ENCODE measurements at regions not wholly inside any gene's neighbourhood (a gene's known extent, or its start where the extent isn't known, plus 50 kb on each side); places are given as distances from the start of the nearest gene placed in this dataset.

DNA sequence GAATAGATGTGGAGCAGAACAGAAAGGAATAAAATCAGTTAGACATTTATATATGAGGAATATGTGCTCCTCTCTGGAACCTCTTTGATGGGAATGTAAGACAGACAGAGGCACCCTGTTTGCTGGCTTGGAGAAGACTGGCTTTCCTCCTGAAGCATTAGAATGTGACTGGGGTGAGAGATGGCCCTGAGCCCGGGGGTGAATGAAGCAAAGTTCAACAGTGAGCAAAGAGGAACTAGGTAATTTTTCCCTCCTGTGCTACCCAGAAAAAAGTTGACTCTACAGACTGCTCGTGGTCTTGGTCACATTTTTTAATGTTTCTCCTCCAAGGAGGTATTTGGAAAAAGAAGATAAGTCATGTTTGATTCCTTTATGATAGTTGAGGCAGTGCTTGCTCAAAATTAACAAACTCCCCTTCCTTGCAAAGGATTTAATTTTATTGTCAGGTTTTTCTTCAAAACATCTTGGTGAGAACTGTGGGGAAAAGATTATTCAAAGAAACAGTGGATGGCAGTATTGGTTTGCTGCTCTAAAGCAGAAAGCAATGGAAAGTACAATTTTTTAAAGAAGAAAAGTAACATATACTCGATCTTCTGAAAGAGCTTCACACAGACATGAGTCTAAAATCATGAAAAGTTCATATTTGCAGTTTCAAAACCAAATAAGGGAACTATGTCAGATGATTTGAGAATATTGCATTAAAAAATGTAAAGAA, 370.4 kb upstream of the CDIN1 start:
- no peak for DNase-seq

DNA sequence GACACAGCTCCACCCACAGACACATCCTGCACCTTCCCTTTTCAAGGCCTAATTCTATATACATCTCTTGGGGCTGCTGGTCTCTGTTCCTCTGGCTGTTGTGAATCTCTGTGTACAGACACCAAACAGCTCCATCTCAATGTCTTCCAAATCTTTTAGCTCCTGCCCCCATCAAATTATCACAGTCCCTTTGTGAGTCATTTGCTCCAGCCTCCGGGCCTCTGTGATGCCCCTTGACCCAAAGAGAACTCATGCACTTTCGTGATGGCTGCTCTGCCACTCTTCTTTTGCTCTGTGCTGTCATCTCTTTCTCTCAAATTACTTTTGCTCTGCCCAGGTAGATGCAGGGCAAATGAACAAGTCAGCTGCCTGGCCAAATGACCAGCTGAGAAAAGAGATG, 369.0 kb upstream of the CDIN1 start:
- DNase-seq, result no peak

DNA sequence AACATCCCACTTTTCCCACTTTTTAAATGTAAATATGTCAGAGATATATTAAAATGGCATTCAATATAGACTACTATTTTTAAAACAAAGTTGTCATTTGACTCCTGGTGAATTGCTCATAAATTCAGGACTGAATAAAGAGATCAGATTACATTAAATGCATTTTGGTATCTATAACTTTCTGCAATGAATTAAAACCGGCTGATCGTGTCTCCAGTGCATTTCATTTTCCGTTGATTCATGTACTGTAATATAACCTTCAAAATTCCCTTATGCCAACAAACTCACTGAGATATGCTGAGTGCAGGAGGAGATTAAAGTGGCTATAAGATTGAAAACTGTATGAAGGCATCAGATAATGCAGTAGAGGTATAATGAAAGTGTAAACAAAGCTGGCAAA, 361.1 kb upstream of the CDIN1 start:
- DNase-seq, result no peak

DNA sequence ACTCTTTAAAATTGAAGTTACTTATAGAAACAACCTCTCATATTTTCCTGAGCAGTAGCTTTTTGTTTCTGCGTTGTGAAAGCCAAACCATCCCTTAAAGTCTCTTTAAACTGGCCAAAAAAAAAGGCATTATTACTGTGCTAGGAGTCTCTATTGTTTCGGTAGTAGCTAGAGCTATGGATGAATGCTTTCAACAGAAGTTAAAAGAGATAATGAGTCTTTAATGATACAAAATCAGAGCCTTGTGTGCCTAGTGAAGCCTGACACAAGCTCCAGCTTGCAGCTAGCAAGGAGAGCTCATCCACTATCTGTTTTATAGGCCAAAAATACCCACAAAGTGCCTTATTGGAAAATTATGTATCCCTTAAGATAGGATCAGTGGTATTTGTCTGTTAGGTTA, 360.4 kb upstream of the CDIN1 start:
- no peak for DNase-seq

DNA sequence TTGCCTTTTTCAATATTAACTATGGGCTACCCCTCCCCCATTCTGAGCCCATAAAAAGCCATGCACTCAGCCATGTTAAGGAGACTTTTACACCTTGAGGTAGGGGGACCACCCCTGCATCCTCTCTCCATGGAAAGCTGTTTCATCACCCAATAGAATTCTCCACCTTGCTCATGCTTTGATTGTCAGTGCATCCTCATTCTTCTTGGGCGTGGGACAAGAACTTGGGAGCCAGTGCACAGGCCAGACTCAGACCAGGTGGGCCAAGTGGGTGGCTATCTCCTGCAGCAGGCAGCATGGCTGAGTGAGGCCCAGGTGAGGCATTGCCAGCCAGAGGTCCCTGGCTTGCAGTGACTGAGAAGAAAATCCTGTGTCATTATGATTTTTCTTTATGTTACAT, 357.4 kb upstream of the CDIN1 start:
- no peak for DNase-seq

DNA sequence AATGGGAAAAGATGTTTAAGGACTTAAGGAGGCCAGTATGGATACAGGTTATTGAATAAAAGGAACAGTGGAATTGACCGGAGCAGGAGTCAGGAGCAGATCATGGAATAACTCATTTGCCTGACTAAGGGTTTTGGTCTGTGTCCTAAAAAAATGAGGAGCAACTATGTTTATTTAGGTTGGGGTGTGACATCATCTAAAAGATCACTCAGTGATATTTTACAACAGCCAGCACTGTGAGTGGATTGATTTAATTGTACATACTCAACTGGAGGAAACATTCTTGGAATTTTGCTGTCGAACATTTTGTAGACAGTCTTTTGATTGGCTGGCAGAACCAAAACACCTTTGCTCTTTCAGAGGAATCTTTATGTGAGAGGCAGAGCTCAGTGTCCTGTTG, 348.6 kb upstream of the CDIN1 start:
- no peak for DNase-seq

DNA sequence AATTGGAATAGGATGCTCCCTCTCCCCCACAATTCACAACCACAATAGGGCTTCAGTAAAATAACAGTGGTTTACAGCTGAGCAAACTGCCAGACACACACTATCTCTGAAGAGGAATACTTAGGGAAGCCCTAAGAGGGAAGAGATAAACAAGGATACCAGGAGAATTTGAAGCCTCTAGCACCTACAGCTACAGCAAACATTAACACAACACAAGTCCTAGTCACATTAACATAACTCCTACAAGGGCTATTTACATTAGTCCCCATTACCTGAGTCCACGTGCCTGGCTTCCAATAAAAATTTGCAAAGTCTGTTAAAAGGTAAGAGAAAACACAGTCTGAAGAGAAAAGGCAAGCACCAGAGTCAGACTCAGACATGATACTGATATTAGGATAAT, 346.9 kb upstream of the CDIN1 start:
- DNase-seq, result no peak

DNA sequence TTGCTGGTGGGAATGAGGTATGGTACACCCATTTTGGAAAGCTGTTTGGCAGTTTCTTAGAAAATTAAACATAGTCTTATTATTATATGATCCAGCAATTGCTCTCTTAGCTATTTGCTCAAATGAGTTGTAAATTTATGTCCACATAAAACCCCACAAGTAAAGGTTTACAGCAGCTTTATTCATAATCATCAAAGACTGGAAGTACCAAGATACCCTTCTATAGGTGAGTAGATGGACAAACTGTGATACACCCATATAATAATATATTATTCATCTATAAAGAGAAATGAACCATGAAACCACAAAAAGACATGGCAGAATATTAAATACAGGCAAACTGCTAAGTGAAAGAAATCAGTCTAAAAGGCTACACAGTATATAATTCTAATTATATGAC, 344.7 kb upstream of the CDIN1 start:
- DNase-seq, result no peak

DNA sequence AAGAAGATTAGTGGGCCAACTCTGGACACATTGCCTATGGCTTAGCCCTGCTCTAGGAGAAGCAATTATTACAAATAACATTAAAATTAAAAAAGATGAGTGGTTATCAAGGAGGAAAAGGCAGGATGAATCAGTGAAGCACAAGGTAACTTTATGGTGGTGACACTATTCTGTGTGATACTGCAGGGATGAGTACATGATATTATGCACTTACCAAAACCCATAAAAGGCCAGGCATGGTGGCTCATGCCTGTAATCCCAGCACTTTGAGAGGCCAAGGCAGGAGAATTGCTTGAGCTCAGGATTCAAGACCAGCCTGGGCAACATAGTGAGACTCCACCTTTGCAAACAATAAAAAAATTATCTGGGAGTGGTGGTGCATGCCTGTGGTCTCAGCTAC, 344.3 kb upstream of the CDIN1 start:
- no peak for DNase-seq

DNA sequence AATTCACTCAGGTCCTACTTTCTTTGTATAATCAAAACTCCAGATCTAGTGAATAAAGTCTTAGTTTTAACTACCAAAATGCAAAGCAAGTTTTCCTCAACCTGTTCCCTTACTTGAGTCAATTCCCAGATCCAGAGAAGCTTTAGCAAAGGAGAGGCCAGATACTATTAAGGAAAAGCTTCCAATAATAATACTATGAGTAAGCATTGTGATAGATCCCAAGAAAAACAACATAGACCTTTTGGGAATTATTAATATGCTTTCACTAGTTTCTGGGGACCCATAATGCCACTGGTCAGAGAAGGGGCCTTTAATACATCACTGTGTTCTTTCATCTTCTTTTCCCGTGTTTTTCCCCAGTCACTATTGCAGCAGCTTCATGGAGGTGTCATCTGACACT, 339.9 kb upstream of the CDIN1 start:
- no peak for DNase-seq

DNA sequence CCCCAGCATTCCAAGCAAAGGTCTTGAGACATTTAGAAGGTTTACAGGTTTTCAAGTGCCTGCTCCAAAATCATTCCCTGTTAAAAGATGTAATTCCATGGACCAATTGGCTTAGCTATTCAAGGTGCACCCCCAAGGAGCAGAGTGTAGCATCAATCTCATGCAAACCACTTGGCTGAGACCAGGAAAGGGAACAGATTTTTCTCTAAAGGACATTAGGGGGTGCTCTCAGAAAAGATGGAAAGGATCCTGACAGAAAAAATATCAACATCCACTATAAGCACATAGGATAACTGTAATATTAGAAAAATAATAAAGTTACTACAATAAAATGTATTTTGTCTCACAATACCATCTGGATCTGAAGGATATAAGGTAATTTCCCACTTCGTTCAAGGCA, 328.0 kb upstream of the CDIN1 start:
- DNase-seq, result no peak

DNA sequence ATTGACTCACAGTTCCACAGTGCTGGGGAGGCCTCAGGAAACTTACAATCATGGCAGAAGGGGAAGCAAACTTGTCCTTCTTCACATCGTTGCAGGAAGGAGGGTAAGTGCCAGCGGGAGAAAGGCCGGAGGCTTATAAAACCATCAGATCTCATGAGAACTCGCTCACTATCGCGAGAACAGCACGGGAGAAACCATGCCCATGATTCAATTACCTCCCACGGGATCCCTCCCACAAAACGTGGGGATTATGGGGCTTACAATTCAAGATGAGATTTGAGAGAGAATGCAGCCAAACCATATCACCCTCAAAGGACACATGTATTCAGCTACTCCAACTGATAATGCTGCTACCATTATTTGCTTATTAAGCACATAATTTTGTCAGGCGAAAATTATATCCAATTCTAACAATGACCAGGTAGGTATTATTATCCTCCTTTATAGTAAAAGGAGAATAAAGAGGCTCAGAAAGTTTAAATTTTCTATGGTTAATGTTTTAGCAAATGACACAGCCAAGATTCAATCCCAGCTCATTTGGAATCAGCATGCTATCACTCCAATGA, 327.2 kb upstream of the CDIN1 start:
- DNase-seq, result no peak

DNA sequence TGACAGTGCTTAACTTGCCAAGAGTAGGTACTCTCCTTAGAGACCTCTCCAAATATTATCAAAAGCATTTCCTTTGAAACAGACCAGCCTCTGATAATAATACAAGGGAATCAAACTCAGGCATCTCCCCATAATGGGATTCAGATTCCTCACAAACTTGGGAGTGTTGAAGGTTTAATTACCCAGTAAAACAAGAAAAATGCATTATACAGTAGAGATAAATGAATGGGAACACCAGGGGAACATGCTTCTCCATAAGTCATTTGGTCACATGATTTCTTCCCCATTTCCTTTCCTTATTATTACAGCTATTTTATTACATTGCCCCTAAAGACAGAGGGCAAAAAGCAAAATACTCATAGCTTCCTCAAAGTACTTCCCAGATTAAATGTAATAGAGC, 325.0 kb upstream of the CDIN1 start:
- DNase-seq, result no peak

DNA sequence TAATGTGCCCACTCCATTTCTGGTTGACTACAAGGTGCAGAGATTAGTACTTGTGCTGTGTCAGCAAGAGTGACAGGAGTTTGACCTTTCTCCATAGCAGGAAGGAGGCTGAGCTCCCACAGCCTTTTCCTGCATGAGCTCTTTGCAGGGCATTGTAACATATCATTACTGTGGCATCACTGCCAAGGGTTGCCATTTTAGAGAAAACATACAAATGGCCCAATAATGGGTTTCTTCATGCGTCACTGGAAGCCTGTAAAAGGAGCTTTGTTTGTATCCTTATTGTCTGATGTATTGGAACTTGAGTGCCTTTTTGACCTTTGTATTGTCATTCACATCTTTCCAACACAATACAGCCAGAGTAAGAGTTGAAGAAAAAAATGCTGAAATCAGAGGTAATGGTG, 323.0 kb upstream of the CDIN1 start:
- no peak for DNase-seq

DNA sequence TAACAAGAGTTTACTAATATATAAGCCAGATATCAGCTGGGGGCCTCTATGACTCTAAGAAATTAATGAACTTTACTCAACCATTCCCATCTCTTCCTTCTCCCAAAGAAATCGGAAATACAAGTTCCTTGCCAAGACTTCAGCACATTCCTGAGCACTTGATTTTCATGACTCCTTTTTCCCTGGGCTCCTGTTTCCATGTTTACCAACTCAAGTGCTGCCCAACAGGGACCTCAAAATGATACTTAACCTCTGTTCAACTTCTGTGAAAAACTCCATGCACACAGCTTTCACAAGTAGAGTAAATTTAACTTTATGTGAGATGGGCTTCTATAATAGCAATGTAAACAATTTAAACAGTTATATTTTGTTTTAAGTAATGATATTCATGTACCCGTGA, 315.8 kb upstream of the CDIN1 start:
- DNase-seq, result no peak

DNA sequence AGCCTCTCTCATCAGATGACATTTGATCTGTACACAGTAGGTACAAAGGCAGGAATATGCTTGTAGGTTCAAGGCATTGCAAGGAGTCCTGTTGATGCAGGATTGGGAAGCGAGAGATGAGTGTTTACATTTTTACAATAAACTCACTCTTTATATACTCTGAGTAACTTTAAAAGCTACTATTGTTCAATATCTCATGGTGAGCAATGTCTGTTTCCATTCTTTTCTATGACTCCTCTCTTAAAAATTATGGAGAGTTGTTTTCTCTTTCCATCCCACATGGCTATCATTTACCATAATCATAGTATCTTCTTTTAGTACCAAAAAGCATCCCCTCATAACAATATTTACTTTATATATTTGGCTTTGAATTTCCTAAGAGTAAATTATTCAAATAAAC, 314.0 kb upstream of the CDIN1 start:
- DNase-seq, result no peak

DNA sequence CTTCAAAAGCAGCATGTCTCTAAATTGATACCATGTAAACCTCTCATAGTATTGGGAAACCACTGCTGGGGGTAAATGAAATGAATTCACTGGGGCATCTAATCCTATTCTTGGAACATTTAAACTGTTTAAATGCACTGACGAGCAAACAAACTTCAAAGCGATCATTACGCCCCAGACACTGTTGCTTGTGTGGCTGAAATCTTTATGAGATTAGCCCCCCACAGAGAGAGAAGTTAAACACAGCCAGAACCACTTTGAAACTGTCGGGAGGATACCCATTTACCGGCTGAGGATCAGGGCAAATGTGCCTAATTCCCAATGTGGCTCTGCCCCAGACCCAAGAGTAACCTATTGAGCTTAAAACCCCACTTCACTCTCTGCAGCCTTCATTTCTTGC, 308.4 kb upstream of the CDIN1 start:
- DNase-seq, result no peak

DNA sequence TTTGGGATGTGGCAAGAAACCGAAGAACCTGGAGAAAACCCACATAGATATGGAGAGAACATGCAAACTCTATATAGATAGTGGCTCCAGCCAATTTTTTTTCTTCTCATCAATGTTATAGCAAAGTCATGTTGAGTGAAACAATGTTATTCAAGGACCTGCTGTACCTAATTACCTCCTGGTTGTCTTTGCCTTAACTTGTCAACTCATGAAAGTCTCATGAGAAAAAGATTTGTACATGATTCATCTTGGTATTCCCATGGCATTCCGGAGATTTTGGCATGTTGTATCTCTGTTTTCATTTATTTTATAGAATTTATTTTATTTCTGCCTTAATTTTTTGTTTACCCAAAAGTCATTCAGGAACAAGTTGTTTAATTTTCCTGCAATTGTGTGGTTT, 303.8 kb upstream of the CDIN1 start:
- no peak for DNase-seq

DNA sequence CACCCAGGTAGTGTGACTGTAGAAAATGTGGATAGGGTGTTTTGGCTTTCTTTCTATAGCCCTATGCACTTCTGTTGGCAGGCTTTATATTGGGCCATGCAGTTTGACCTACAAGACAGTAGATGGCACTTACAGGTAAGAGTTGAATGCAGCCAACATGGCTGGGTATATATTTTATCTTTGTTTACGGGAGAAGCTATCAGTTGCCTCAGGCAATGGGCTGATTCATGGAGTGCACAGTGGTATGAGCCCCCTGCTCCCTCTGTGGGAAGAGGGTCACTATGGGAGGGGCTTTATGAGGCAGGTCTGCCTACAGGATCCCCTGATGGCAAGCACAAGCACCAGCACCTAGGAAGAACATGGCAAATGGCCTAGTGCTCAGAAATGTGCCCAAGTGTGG, 301.2 kb upstream of the CDIN1 start:
- DNase-seq, result no peak

DNA sequence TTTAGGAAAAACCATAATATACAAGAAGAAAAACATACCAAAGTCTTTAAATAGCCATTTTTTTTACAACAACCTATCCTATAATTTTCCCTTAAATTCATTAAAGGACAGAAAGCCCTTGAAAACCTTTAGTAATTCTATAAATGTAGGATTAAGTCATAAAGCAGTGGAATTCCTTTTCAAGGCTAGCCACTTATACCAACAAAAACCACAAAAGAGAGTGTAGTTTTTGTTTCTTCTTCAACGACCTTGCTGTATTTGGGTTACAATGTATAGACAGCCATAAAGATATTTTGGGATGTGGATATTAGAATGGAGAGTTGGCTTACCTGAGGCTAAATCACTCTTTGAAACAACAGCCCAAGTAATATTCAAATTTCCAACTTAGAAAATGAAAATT, 296.6 kb upstream of the CDIN1 start:
- DNase-seq, result no peak

DNA sequence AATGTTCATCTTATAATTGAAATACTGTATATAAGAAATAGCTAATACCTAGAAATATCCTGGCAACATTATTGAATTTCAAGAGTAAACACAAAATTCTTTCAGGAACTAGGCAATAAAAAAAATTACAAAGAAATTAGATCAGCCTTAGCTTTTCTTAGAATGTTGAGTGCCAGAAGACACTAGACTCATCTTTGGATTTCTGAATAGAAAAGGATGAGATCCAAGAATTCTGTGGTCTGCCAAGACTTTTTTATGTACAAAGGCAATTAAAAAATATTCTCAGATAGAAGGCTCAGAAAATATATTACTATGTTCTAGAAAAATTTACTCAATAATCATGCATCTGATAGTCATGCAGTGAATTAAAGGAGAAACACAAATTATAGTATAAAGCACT, 294.5 kb upstream of the CDIN1 start:
- no peak for DNase-seq

DNA sequence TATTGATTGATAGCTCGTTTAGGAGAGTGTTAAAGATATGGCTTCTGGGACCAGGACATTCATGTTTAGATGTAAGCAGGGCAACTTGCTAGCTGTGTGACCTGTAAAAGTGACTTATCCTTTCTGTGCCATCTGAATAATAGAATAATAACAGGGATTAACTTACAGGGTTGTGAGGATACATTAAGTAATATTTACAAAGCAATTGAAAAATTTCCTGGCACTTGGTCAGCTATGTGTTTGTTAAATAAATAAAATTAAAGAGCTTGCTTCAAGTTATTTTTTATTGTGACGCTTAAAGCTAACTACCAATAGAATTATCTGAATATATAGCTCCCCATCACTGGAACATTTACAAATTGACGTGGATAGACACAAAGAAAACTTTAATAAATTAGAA, 287.9 kb upstream of the CDIN1 start:
- no peak for DNase-seq

DNA sequence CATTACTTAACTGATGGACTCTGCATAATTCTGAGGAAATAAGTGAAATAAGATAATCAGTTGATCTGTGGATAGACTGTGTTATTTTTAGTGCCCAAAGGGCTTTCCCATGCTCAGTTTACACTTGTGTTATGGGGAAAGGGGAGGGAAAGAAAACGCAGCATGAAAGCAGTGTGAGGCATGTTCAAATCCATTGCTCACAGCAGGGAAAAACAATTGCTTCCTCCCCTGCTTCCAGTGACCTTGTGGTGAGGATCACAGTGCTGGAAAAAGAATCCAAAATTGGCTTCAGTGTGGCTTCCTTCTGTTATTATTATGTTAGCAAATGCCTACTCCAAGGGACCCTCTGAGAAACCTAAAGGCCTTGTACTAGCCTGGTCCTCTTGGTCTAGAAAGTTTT, 285.1 kb upstream of the CDIN1 start:
- no peak for DNase-seq

DNA sequence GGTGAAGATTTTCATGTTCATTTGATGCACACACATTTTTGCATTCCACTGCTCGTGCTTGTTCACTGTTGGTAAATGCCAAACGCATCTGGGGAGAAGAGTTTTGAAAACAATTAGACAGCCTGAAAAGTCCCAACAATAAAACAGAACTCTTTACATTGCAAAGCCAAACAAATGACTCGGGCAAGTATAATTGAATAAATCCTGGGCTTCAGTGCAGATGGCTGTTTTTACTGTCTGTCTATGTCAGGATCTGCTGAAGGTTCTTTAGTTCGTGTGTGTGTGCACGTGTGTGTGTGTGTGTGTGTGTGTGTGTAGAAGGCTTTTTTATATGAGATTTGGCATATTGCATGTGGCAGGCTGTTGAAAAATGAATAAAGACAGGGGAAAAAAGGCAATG, 277.5 kb upstream of the CDIN1 start:
- no peak for DNase-seq

DNA sequence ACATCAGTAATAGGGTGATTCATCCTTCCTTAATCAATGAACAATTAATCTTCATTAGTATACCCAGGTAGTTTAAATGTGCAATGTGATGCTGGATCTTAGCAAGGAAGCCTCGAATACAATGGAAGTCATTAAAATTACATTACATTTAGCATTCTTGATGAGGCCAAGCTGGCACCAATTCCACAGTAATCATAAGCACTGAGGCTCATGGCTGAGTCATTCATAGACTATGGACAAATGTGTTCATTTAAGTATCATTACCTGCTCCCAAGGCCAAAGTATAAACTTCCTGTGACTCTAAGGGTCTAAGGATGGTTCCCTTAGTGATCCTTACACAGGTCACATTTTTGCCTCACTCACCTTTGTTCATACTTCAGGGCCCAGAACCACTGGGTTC, 266.4 kb upstream of the CDIN1 start:
- DNase-seq, result no peak

All from left hindlimb (tissue), 1 donor.